ENCODE measurements at regions not wholly inside any gene's neighbourhood (a gene's known extent, or its start where the extent isn't known, plus 50 kb on each side); places are given as distances from the start of the nearest gene placed in this dataset.

GRCh38 chr3:156760333-156760732 is 65.8 kb upstream of the LEKR1 start:
- TF ChIP-seq CTCF (IDR thresholded peaks at IDR 0.05) = no peak
- CTCF ChIA-PET = interaction anchor here (0.7 kb wide), 2 partner anchors 318 to 363 kb away, joined by 3 read pairs; no protein-coding TSS in a partner anchor

GRCh38 chr3:156761007-156761406 is 65.1 kb upstream of the LEKR1 start:
- H3K4me1 Mint-ChIP-seq = no peaks in the 10 kb centered on the region
- H3K4me3 Mint-ChIP-seq = no peak overlapping the region
- intact Hi-C loops (cut with micrococcal nuclease) = no loop called here
- ChIA-PET POLR2A (no interaction called here), CTCF (interaction anchor here (0.7 kb wide), 1 partner anchor 362 kb away, joined by 3 read pairs; no protein-coding TSS in a partner anchor)
- H3K27ac Mint-ChIP-seq = no peak overlapping the region
- no peak for TF ChIP-seq CTCF (IDR thresholded peaks at IDR 0.05)
- DNase-seq (no peak), ATAC-seq (ENCODE audit: low read depth) (no peak)
- no peaks in the 10 kb centered on the region for H3K9me3 Mint-ChIP-seq
- H3K36me3 Mint-ChIP-seq (ENCODE audit: low read depth) = no peaks in the 10 kb centered on the region
- no peaks in the 10 kb centered on the region for H3K27me3 Mint-ChIP-seq

More at GRCh38 chr3:156760333-156760732, 65.8 kb upstream of the LEKR1 start:
- DNase-seq (no peak), ATAC-seq (ENCODE audit: low read depth) (no peak)
- H3K36me3 Mint-ChIP-seq (ENCODE audit: low read depth) = no peaks in the 10 kb centered on the region
- H3K27me3 Mint-ChIP-seq = peaks cover under 1% of the 10 kb centered on the region
- no peaks in the 10 kb centered on the region for H3K4me1 Mint-ChIP-seq
- no peak overlapping the region for H3K4me3 Mint-ChIP-seq
- no peak overlapping the region for H3K27ac Mint-ChIP-seq
- no peaks in the 10 kb centered on the region for H3K9me3 Mint-ChIP-seq
- intact Hi-C loops (cut with micrococcal nuclease) = no loop called here
- POLR2A ChIA-PET = no interaction called here

GRCh38 chr3:156761713-156762451 is 64.3 kb upstream of the LEKR1 start:
- Mint-ChIP-seq H3K9me3 (no peaks in the 10 kb centered on the region), H3K4me3 (no peak overlapping the region), H3K27me3 (no peaks in the 10 kb centered on the region), H3K27ac (no peak overlapping the region), H3K4me1 (no peaks in the 10 kb centered on the region), H3K36me3 (ENCODE audit: low read depth) (no peaks in the 10 kb centered on the region)
- ATAC-seq (ENCODE audit: low read depth) = no peak
- no peak for DNase-seq
- TF ChIP-seq CTCF (IDR thresholded peaks at IDR 0.05) = no peak
- intact Hi-C loops (cut with micrococcal nuclease) = no loop called here
- POLR2A ChIA-PET = interaction anchor here (0.6 kb wide), 1 partner anchor 17 kb away, joined by 4 read pairs; no protein-coding TSS in a partner anchor
- CTCF ChIA-PET = no interaction called here

GRCh38 chr3:156762631-156763185 is 63.4 kb upstream of the LEKR1 start:
- Mint-ChIP-seq H3K4me3 (no peak overlapping the region), H3K27ac (no peak overlapping the region), H3K36me3 (ENCODE audit: low read depth) (no peaks in the 10 kb centered on the region), H3K9me3 (no peaks in the 10 kb centered on the region), H3K27me3 (no peaks in the 10 kb centered on the region), H3K4me1 (no peaks in the 10 kb centered on the region)
- no peak for TF ChIP-seq CTCF (IDR thresholded peaks at IDR 0.05)
- no peak for DNase-seq
- no peak for ATAC-seq (ENCODE audit: low read depth)
- ChIA-PET CTCF (no interaction called here), POLR2A (no interaction called here)
- intact Hi-C loops (cut with micrococcal nuclease) = no loop called here

- intact Hi-C loops (cut with micrococcal nuclease) = no loop called here
- no peaks in the 10 kb centered on the region for H3K36me3 Mint-ChIP-seq (ENCODE audit: low read depth)
- no peaks in the 10 kb centered on the region for H3K4me1 Mint-ChIP-seq
- ChIA-PET CTCF (no interaction called here), POLR2A (no interaction called here)
- ATAC-seq (ENCODE audit: low read depth) (no peak), DNase-seq (no peak)
- H3K4me3 Mint-ChIP-seq = no peak overlapping the region
- no peaks in the 10 kb centered on the region for H3K9me3 Mint-ChIP-seq
- H3K27me3 Mint-ChIP-seq = no peaks in the 10 kb centered on the region
- no peak for TF ChIP-seq CTCF (IDR thresholded peaks at IDR 0.05)
- no peak overlapping the region for H3K27ac Mint-ChIP-seq
Measured at GRCh38 chr3:156763386-156763785, 62.8 kb upstream of the LEKR1 start.
